ENCODE measurements at regions not wholly inside any gene's neighbourhood (a gene's known extent, or its start where the extent isn't known, plus 50 kb on each side); places are given as distances from the start of the nearest gene placed in this dataset.

GRCh38 chr10:83698899-83699298 lies 440.4 kb upstream of the GHITM start:
- H3K36me3 ChIP-seq: no peaks in the 10 kb centered on the region
- intact Hi-C loops (cut with DNase I): no loop called here
- no peaks in the 10 kb centered on the region for H3K27me3 ChIP-seq
- no peak overlapping the region for H3K27ac ChIP-seq (replicated peaks in 1 of 4)
- H3K9me3 ChIP-seq: no peaks in the 10 kb centered on the region
- WGBS: 81% methylated on average over 2 of the region's 2 CpGs
- H3K4me1 ChIP-seq: no peaks in the 10 kb centered on the region
- no peak for DNase-seq (ENCODE audit: extremely low spot score)
- no peak overlapping the region for H3K4me3 ChIP-seq
- TF ChIP-seq CTCF (IDR thresholded peaks at IDR 0.05) (no peak), EP300 (IDR thresholded peaks at IDR 0.05) (no peak), POLR2A (IDR thresholded peaks at IDR 0.05; ENCODE audit: low read depth) (no peak), POLR2AphosphoS5 (IDR thresholded peaks at IDR 0.05) (no peak)

GRCh38 chr10:83701799-83702198 lies 437.5 kb upstream of the GHITM start:
- no peak overlapping the region for H3K4me3 ChIP-seq

GRCh38 chr10:83702731-83703130 lies 436.6 kb upstream of the GHITM start:
- no peak overlapping the region for H3K27ac ChIP-seq (replicated peaks in 1 of 4)
- TF ChIP-seq EP300 (IDR thresholded peaks at IDR 0.05) (no peak), CTCF (IDR thresholded peaks at IDR 0.05) (no peak), POLR2A (IDR thresholded peaks at IDR 0.05; ENCODE audit: low read depth) (no peak), POLR2AphosphoS5 (IDR thresholded peaks at IDR 0.05) (no peak)
- H3K4me1 ChIP-seq: no peaks in the 10 kb centered on the region
- intact Hi-C loops (cut with DNase I): no loop called here
- no peaks in the 10 kb centered on the region for H3K27me3 ChIP-seq
- H3K36me3 ChIP-seq: no peaks in the 10 kb centered on the region
- H3K9me3 ChIP-seq: no peaks in the 10 kb centered on the region
- no peak overlapping the region for H3K4me3 ChIP-seq
- no peak for DNase-seq (ENCODE audit: extremely low spot score)
- WGBS: 71% methylated on average over 3 of the region's 3 CpGs

More at GRCh38 chr10:83701799-83702198, 437.5 kb upstream of the GHITM start:
- H3K27ac ChIP-seq (replicated peaks in 1 of 4): no peak overlapping the region
- H3K36me3 ChIP-seq: no peaks in the 10 kb centered on the region
- H3K4me1 ChIP-seq: no peaks in the 10 kb centered on the region
- H3K9me3 ChIP-seq: no peaks in the 10 kb centered on the region
- TF ChIP-seq POLR2AphosphoS5 (IDR thresholded peaks at IDR 0.05) (no peak), CTCF (IDR thresholded peaks at IDR 0.05) (no peak), POLR2A (IDR thresholded peaks at IDR 0.05; ENCODE audit: low read depth) (no peak), EP300 (IDR thresholded peaks at IDR 0.05) (no peak)
- intact Hi-C loops (cut with DNase I): no loop called here
- 81% methylated on average over 3 of the region's 3 CpGs for WGBS
- no peak for DNase-seq (ENCODE audit: extremely low spot score)
- no peaks in the 10 kb centered on the region for H3K27me3 ChIP-seq

- DNase-seq (ENCODE audit: extremely low spot score): no peak
- WGBS: 55% methylated on average over 1 of the region's 1 CpG
These were observed 433.2 kb upstream of the GHITM start for GRCh38 chr10:83706120-83706519.

More at GRCh38 chr10:83706120-83706519, 433.2 kb upstream of the GHITM start:
- no peaks in the 10 kb centered on the region for H3K27me3 ChIP-seq
- H3K4me1 ChIP-seq: no peaks in the 10 kb centered on the region
- no peaks in the 10 kb centered on the region for H3K36me3 ChIP-seq
- intact Hi-C loops (cut with DNase I): no loop called here
- no peak overlapping the region for H3K4me3 ChIP-seq
- TF ChIP-seq CTCF (IDR thresholded peaks at IDR 0.05) (no peak), POLR2AphosphoS5 (IDR thresholded peaks at IDR 0.05) (no peak), EP300 (IDR thresholded peaks at IDR 0.05) (no peak), POLR2A (IDR thresholded peaks at IDR 0.05; ENCODE audit: low read depth) (no peak)
- H3K27ac ChIP-seq (replicated peaks in 1 of 4): no peak overlapping the region
- H3K9me3 ChIP-seq: no peaks in the 10 kb centered on the region
